Body of pancreas (tissue), 4 donors: ENCODE measurements at regions not wholly inside any gene's neighbourhood (a gene's known extent, or its start where the extent isn't known, plus 50 kb on each side); places are given as distances from the start of the nearest gene placed in this dataset.

Experiments
- ATAC-seq: fragments of 150-250 bp; one replicate; pipeline ENCODE4 v1.9.1; 2016
- DNase-seq, 4 donors: peaks; one replicate each; pipeline ENCODE4 v3.0.0-alpha.2; 2019
- H3K27ac ChIP-seq, 4 donors: fragments of 200-600 bp; sonication (generic); 1 replicate in 3 of 4; 2 replicates in 1 of 4; pipeline versions ENCODE4 v1.5.1 to v1.6.1; 2016 to 2019; ENCODE audit warnings: mild to moderate bottlenecking in 1 of 4, mixed read lengths in 1 of 4, moderate library complexity in 1 of 4
- H3K27me3 ChIP-seq, 2 donors: fragments of 200-600 bp; sonication (generic); one replicate each; pipeline ENCODE4 v1.6.0; 2016; ENCODE audit warnings: mild to moderate bottlenecking in 1 of 2
- H3K36me3 ChIP-seq, 2 donors: fragments of 200-600 bp; sonication (generic); replicated peaks in 1 of 2; 2 replicates each; pipeline ENCODE4 v1.5.1; 2016; ENCODE audit warnings: low read depth in 2 of 2; ENCODE audit not compliant: insufficient read depth in 1 of 2
- H3K4me1 ChIP-seq: fragments of 200-600 bp; sonication (generic); one replicate; pipeline ENCODE4 v1.6.0; 2016
- H3K4me3 ChIP-seq, 2 donors: fragments of 200-600 bp; sonication (generic); 1 replicate in 1 of 2; 2 replicates in 1 of 2; pipeline ENCODE4 v1.5.1; 2016 to 2019
- H3K9me3 ChIP-seq, 3 donors: fragments of 200-600 bp; sonication (generic); 1 replicate in 2 of 3; 2 replicates in 1 of 3; pipeline ENCODE4 v1.5.1; 2016
- POLR2A ChIP-seq, 3 donors: fragments of 450-650 bp; IDR thresholded peaks; one replicate each; pipeline ENCODE4 v1.6.1; 2016; ENCODE audit warnings: antibody characterized with exemption in 3 of 3, mild to moderate bottlenecking in 2 of 3
- WGBS, 2 donors: methylation state at CpG; one replicate each; pipeline ENCODE4 v1.1.5; 2017; 5-methylcytosine and 5-hydroxymethylcytosine counted together
- intact Hi-C: fragments of 100-400 bp; cut with DNase I; formaldehyde crosslinking; loops from one replicate; pipeline ENCODE4 v1.15.1; 2023
- TF ChIP-seq, protein P1 (sequence below), 7 experiments: fragments of 450-650 bp in 4 of 7; fragments of 200-600 bp in 3 of 7; sonication (generic) in 3 of 7; IDR thresholded peaks; one replicate each; pipeline ENCODE4 v1.5.1; 2016 to 2019; ENCODE audit warnings: antibody characterized with exemption in 7 of 7

DNA sequence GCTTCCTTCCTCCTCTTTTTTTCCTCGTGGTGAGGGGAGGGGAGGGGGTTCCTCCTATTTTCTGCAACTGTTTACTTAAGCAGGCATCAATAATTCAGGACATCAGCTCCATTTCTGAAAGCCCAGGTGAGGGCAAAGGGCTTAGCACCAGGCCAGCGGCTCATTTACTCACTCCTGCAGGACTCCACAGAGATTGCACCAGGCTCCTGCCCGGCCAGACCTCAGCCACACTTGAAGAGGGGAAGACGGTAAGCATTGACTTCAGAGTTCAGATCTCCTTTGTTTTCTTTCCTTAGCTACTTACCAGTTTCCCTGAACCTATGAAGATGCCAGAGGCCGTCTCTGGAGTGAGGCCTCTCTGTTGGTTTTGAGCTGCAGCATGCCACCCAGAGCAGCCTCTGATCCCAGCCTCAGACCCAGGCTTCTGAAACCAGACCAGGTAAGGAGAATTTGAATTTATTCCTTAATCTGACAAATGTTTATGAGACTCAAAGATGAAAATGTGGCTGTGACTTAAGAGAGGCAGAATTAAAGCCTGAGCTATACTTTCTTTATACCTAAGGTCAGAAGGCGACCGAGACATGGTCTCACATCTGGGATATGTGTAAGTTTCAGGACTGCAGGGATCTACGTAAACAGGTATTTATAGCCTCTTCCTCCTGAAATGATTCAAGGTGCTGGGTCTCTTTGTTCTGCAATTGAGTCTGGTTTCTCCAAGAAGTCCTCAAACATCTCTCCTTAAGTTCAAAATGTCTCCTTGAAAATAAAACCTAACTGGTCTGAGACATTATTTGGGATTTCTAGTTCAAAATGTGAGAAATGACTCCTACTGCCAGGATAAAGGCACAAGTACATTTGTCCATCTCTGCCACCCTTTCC lies 272.5 kb upstream of the RUNX1 start:
- TF ChIP-seq, protein P1, sequence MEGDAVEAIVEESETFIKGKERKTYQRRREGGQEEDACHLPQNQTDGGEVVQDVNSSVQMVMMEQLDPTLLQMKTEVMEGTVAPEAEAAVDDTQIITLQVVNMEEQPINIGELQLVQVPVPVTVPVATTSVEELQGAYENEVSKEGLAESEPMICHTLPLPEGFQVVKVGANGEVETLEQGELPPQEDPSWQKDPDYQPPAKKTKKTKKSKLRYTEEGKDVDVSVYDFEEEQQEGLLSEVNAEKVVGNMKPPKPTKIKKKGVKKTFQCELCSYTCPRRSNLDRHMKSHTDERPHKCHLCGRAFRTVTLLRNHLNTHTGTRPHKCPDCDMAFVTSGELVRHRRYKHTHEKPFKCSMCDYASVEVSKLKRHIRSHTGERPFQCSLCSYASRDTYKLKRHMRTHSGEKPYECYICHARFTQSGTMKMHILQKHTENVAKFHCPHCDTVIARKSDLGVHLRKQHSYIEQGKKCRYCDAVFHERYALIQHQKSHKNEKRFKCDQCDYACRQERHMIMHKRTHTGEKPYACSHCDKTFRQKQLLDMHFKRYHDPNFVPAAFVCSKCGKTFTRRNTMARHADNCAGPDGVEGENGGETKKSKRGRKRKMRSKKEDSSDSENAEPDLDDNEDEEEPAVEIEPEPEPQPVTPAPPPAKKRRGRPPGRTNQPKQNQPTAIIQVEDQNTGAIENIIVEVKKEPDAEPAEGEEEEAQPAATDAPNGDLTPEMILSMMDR (IDR thresholded peaks at IDR 0.05): no peak
- TF ChIP-seq POLR2A (IDR thresholded peaks at IDR 0.05): no peak
- Histone ChIP-seq H3K27me3 (no peaks in the 10 kb centered on the region), H3K27ac (no peak overlapping the region), H3K4me1 (no peaks in the 10 kb centered on the region), H3K4me3 (no peak overlapping the region), H3K9me3 (no peaks in the 10 kb centered on the region), H3K36me3 (no peaks in the 10 kb centered on the region)
- no peak for ATAC-seq
- WGBS, 2 donors: 56 to 59% methylated on average over 8 of the region's 8 CpGs
- intact Hi-C loops: no loop called here
- DNase-seq: no peak

- DNase-seq (no peak), ATAC-seq (no peak)
- Histone ChIP-seq H3K4me3 (no peak overlapping the region), H3K4me1 (no peaks in the 10 kb centered on the region), H3K27me3 (no peaks in the 10 kb centered on the region), H3K9me3 (no peaks in the 10 kb centered on the region), H3K36me3 (no peaks in the 10 kb centered on the region), H3K27ac (no peak overlapping the region)
- intact Hi-C loops: no loop called here
- 71 to 77% methylated on average over 11 of the region's 11 CpGs for WGBS, 2 donors
- TF ChIP-seq, protein P1 (IDR thresholded peaks at IDR 0.05): no peak
- no peak for TF ChIP-seq POLR2A (IDR thresholded peaks at IDR 0.05)
Observed at GRCh38 chr21:35319684-35320283, 270.7 kb upstream of the RUNX1 start.

GRCh38 chr21:35316933-35317332 lies 267.8 kb upstream of the RUNX1 start:
- intact Hi-C loops: no loop called here
- no peaks in the 10 kb centered on the region for H3K36me3 ChIP-seq
- ATAC-seq (no peak), DNase-seq (no peak)
- H3K9me3 ChIP-seq: no peaks in the 10 kb centered on the region
- WGBS, 2 donors: 16 to 27% methylated on average over 3 to 4 of the region's 4 CpGs
- no peak overlapping the region for H3K27ac ChIP-seq
- TF ChIP-seq POLR2A (IDR thresholded peaks at IDR 0.05): no peak
- TF ChIP-seq, protein P1 (IDR thresholded peaks at IDR 0.05): no peak
- no peak overlapping the region for H3K4me3 ChIP-seq
- no peaks in the 10 kb centered on the region for H3K27me3 ChIP-seq
- no peaks in the 10 kb centered on the region for H3K4me1 ChIP-seq

DNA sequence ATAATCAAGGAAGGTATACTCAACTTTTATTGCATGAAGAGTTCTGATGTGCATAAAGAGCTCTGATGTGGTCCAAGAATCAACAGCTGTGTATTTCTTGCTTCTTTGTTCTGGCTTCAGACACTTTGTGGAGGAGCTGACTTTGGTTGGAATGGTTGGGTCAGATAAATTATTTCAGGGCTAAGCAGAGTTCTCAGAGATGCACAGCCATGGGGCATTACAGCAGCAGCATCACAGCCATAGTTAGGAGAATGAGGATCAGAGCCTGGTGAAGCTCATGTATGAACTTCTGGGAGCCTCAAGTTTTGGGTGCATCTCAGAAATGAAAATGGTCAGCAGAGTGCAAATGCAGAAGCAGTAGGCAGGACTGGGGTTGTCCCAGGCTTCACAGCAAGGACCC lies 267.4 kb upstream of the RUNX1 start:
- no peaks in the 10 kb centered on the region for H3K27me3 ChIP-seq
- no peaks in the 10 kb centered on the region for H3K9me3 ChIP-seq
- DNase-seq (no peak), ATAC-seq (no peak)
- H3K36me3 ChIP-seq: no peaks in the 10 kb centered on the region
- H3K4me3 ChIP-seq: no peak overlapping the region
- no peak for TF ChIP-seq POLR2A (IDR thresholded peaks at IDR 0.05)
- TF ChIP-seq, protein P1 (IDR thresholded peaks at IDR 0.05): no peak
- intact Hi-C loops: no loop called here
- H3K27ac ChIP-seq: no peak overlapping the region
- H3K4me1 ChIP-seq: no peaks in the 10 kb centered on the region
